Sigmoid colon (tissue), 6 donors: ENCODE measurements at regions not wholly inside any gene's neighbourhood (a gene's known extent, or its start where the extent isn't known, plus 50 kb on each side); places are given as distances from the start of the nearest gene placed in this dataset.

Source experiments
- DNase-seq: peaks from one replicate; pipeline ENCODE4 v3.0.0-alpha.2; 2019
- H3K27ac ChIP-seq, 4 donors: fragments of 200-600 bp; sonication (generic); one replicate each; pipeline ENCODE4 v1.5.1; 2016 to 2019; ENCODE audit warnings: mild to moderate bottlenecking in 1 of 4
- H3K27me3 ChIP-seq, 3 donors: fragments of 200-600 bp; sonication (generic); one replicate each; pipeline ENCODE4 v1.5.1; 2019; ENCODE audit warnings: mild to moderate bottlenecking in 1 of 3
- H3K36me3 ChIP-seq, 4 donors: fragments of 200-600 bp; sonication (generic); one replicate each; pipeline ENCODE4 v1.5.1; 2016 to 2019
- H3K4me1 ChIP-seq, 4 donors: fragments of 200-600 bp; sonication (generic); one replicate each; pipeline ENCODE4 v1.5.1; 2017 to 2019
- H3K4me3 ChIP-seq, 4 donors: fragments of 200-600 bp; sonication (generic); one replicate each; pipeline ENCODE4 v1.5.1; 2017 to 2019; ENCODE audit warnings: mild to moderate bottlenecking in 2 of 4, moderate library complexity in 1 of 4
- H3K9me3 ChIP-seq, 4 donors: fragments of 200-600 bp in 3 of 4; sonication (generic) in 3 of 4; one replicate each; pipeline versions ENCODE4 v1.5.1 to v1.6.1; 2013 to 2019
- CTCF ChIP-seq, 4 experiments: fragments of 450-650 bp in 3 of 4; fragments of 200-600 bp in 1 of 4; IDR thresholded peaks; one replicate each; pipeline ENCODE4 v1.5.1; 2016 to 2019; ENCODE audit warnings: antibody characterized with exemption in 4 of 4, mild to moderate bottlenecking in 3 of 4, moderate library complexity in 2 of 4
- EP300 ChIP-seq, 4 donors: sonication (generic); formaldehyde crosslinking; IDR thresholded peaks; one replicate each; pipeline ENCODE4 v1.6.1; 2017; ENCODE audit warnings: antibody characterized with exemption in 4 of 4
- POLR2A ChIP-seq, 2 donors: fragments of 450-650 bp; IDR thresholded peaks; one replicate each; pipeline ENCODE4 v1.6.1; 2016; ENCODE audit warnings: antibody characterized with exemption in 2 of 2, mild to moderate bottlenecking in 2 of 2, moderate library complexity in 2 of 2
- POLR2AphosphoS5 ChIP-seq, 4 donors: sonication (generic); formaldehyde crosslinking; IDR thresholded peaks; one replicate each; pipeline ENCODE4 v1.6.1; 2017; ENCODE audit warnings: antibody characterized with exemption in 4 of 4
- WGBS, 2 donors: extraction: QIAGEN DNeasy Blood & Tissue Kit; methylation state at CpG; one replicate each; pipeline ENCODE4 v1.1.7; 2013; 5-methylcytosine and 5-hydroxymethylcytosine counted together
- intact Hi-C: fragments of 100-400 bp; cut with DNase I; formaldehyde crosslinking; loops from one replicate; pipeline ENCODE4 v1.15.1; 2023
- donor health status: healthy with polysubstance abuse.
- donor health status: healthy.

- no peak overlapping the region for H3K4me3 ChIP-seq
- intact Hi-C loops: loop anchor here (5.0 kb wide), 1 partner anchor 67 kb away; no protein-coding TSS in a partner anchor
- 35 to 50% methylated on average over 3 of the region's 3 CpGs for WGBS, 2 donors
- no peaks in the 10 kb centered on the region for H3K27me3 ChIP-seq
- H3K9me3 ChIP-seq: peaks cover 0 to 4% (median 0%) of the 10 kb centered on the region in 4 donors
- peak overlapping the region in 3 of 4 donors; percentile 12 to 85 (median 48) for H3K27ac ChIP-seq
- DNase-seq: no peak
- no peaks in the 10 kb centered on the region for H3K36me3 ChIP-seq
- no peak for TF ChIP-seq CTCF (IDR thresholded peaks at IDR 0.05)
- H3K4me1 ChIP-seq: peaks cover 2 to 63% (median 30%) of the 10 kb centered on the region in 4 donors
Measured at GRCh38 chr2:177075254-177075653, 137.3 kb upstream of the HNRNPA3 start.

GRCh38 chr2:177076636-177077179 is 135.9 kb upstream of the HNRNPA3 start:
- TF ChIP-seq CTCF (IDR thresholded peaks at IDR 0.05) (no peak), POLR2AphosphoS5 (IDR thresholded peaks at IDR 0.05) (no peak), EP300 (IDR thresholded peaks at IDR 0.05) (no peak), POLR2A (IDR thresholded peaks at IDR 0.05) (no peak)
- no peaks in the 10 kb centered on the region for H3K36me3 ChIP-seq
- no peak overlapping the region for H3K4me3 ChIP-seq
- peaks cover 2 to 54% (median 24%) of the 10 kb centered on the region in 4 donors for H3K4me1 ChIP-seq
- WGBS, 2 donors: 73 to 84% methylated on average over 4 of the region's 4 CpGs
- H3K27me3 ChIP-seq: no peaks in the 10 kb centered on the region
- DNase-seq: no peak
- intact Hi-C loops: loop anchor here (5.0 kb wide), 1 partner anchor 66 kb away; no protein-coding TSS in a partner anchor
- H3K27ac ChIP-seq: peak overlapping the region in 3 of 4 donors; percentile 74 to 85 (median 77)
- H3K9me3 ChIP-seq: no peaks in the 10 kb centered on the region

- H3K27ac ChIP-seq: peak overlapping the region in 3 of 4 donors; percentile 74 to 85 (median 77)
- 66 to 72% methylated on average over 2 of the region's 2 CpGs for WGBS, 2 donors
- H3K9me3 ChIP-seq: no peaks in the 10 kb centered on the region
- no peaks in the 10 kb centered on the region for H3K27me3 ChIP-seq
- TF ChIP-seq POLR2AphosphoS5 (IDR thresholded peaks at IDR 0.05): peak; percentile 80 to 91 (median 86)
- TF ChIP-seq CTCF (IDR thresholded peaks at IDR 0.05): no peak
- TF ChIP-seq EP300 (IDR thresholded peaks at IDR 0.05): peak in 2 of 4 donors; percentile 12 to 45
- no peak for TF ChIP-seq POLR2A (IDR thresholded peaks at IDR 0.05)
- H3K36me3 ChIP-seq: no peaks in the 10 kb centered on the region
- peaks cover 0 to 49% (median 17%) of the 10 kb centered on the region in 4 donors for H3K4me1 ChIP-seq
- DNase-seq: no peak
- H3K4me3 ChIP-seq: no peak overlapping the region
- intact Hi-C loops: loop anchor here (5.0 kb wide), 1 partner anchor 65 kb away; no protein-coding TSS in a partner anchor
Measured at GRCh38 chr2:177077778-177078177, 134.8 kb upstream of the HNRNPA3 start.

GRCh38 chr2:177078416-177078815 is 134.2 kb upstream of the HNRNPA3 start:
- no peaks in the 10 kb centered on the region for H3K36me3 ChIP-seq
- H3K9me3 ChIP-seq: no peaks in the 10 kb centered on the region
- intact Hi-C loops: loop anchor here (5.0 kb wide), 1 partner anchor 64 kb away; no protein-coding TSS in a partner anchor
- DNase-seq: peak; percentile 98
- WGBS, 2 donors: 40 to 64% methylated on average over 3 of the region's 3 CpGs
- H3K27me3 ChIP-seq: no peaks in the 10 kb centered on the region
- peaks cover 0 to 49% (median 15%) of the 10 kb centered on the region in 4 donors for H3K4me1 ChIP-seq
- TF ChIP-seq CTCF (IDR thresholded peaks at IDR 0.05) (no peak), POLR2A (IDR thresholded peaks at IDR 0.05) (no peak), EP300 (IDR thresholded peaks at IDR 0.05) (peak; percentile 51 to 93 (median 73)), POLR2AphosphoS5 (IDR thresholded peaks at IDR 0.05) (peak; percentile 83 to 94 (median 93))
- peak overlapping the region in 3 of 4 donors; percentile 74 to 85 (median 77) for H3K27ac ChIP-seq
- no peak overlapping the region for H3K4me3 ChIP-seq
